A673 (cell line): ENCODE measurements at regions not wholly inside any gene's neighbourhood (a gene's known extent, or its start where the extent isn't known, plus 50 kb on each side); places are given as distances from the start of the nearest gene placed in this dataset.

Source experiments
- CTCF ChIP-seq: fragments of 300-800, 200-600 bp; sonication (generic); conservative IDR thresholded peaks from 2 replicates; pipeline ENCODE4 v1.5.1; 2017; ENCODE audit warnings: low read depth, mild to moderate bottlenecking, antibody characterized with exemption, low read length, moderate library complexity, mixed read lengths
- EZH2 ChIP-seq: fragments of 200-600 bp; sonication (generic); IDR thresholded peaks from 2 replicates; pipeline ENCODE4 v1.6.1; 2017; ENCODE audit warnings: borderline replicate concordance, low read depth, mild to moderate bottlenecking, mixed read lengths, antibody characterized with exemption, low read length; ENCODE audit not compliant: poor library complexity, severe bottlenecking

- TF ChIP-seq CTCF (no peak), EZH2 (no peak)
Measured at GRCh38 chrX:137882960-137883359, 317.0 kb downstream of the ZIC3 start.
